HCT116 (cell line): ENCODE measurements at regions not wholly inside any gene's neighbourhood (a gene's known extent, or its start where the extent isn't known, plus 50 kb on each side); places are given as distances from the start of the nearest gene placed in this dataset.
A peak's percentile ranks its signal among the peaks of the same experiment; 100 is the strongest.

Source experiments
- ATAC-seq: fragments of 200-7000 bp; cut with Tn5 transposase; 2 replicates; pipeline ENCODE4 v1.9.1; 2020; ENCODE audit warnings: mild to moderate bottlenecking, moderate library complexity
- BruUV-seq: library from RNA; stranded (reverse); fragments of 400-500 nt; replicated peaks from 2 replicates; lab custom pipeline; 2021; lab: Mats Ljungman, UMichigan
- CTCF ChIA-PET: fragments of 300-600 bp; sonication (Branson Sonifier 250); formaldehyde crosslinking; loops from one replicate; lab custom pipeline; 2021; ENCODE audit warnings: antibody characterized with exemption; lab: Charles Lee
- POLR2A ChIA-PET: fragments of 300-600, 350-600 bp; sonication (Branson Sonifier 250); formaldehyde crosslinking; loops from one replicate; lab custom pipeline; 2021; ENCODE audit warnings: antibody characterized with exemption; lab: Charles Lee
- RAD21 ChIA-PET, 2 experiments: fragments of 300-600 bp; sonication (Branson Sonifier 250); formaldehyde crosslinking; loops; one replicate each; lab custom pipeline; 2023; ENCODE audit warnings: low total read pairs in 2 of 2; ENCODE audit not compliant: uncharacterized antibody in 2 of 2, unreplicated experiment in 2 of 2, low non-redundant PET in 1 of 2; lab: Charles Lee
- DNase-seq: peaks from one replicate; pipeline ENCODE4 v3.0.0-alpha.2; 2010; ENCODE audit warnings: low read depth, low spot score
- H2AFZ ChIP-seq: fragments of 200-600 bp; shearing (Covaris generic), sonication (generic); 2 replicates; pipeline ENCODE4 v1.6.1; 2017; ENCODE audit warnings: low read depth, mixed run types, mixed read lengths, antibody characterized with exemption, low read length; ENCODE audit not compliant: poor library complexity, severe bottlenecking
- H3K27ac ChIP-seq: 2 replicates; pipeline ENCODE4 v1.5.1; 2012; ENCODE audit warnings: low read depth, low read length
- H3K27me3 ChIP-seq: fragments of 200-600 bp; sonication (generic); 2 replicates; pipeline ENCODE4 v1.6.1; 2016; ENCODE audit warnings: mixed run types, low read length, mixed read lengths; ENCODE audit not compliant: insufficient read depth
- H3K36me3 ChIP-seq, 2 experiments: fragments of 200-500 bp in 1 of 2; fragments of 200-600 bp in 1 of 2; sonication (Bioruptor generic) in 1 of 2; sonication (generic) in 1 of 2; 2 replicates each; pipeline versions ENCODE4 v1.5.1 to v1.6.1; 2014 to 2016; ENCODE audit warnings: low read length in 2 of 2, inconsistent platforms in 1 of 2, mixed read lengths in 1 of 2, mixed run types in 1 of 2; ENCODE audit not compliant: insufficient read depth in 2 of 2, control insufficient read depth in 1 of 2
- H3K4me1 ChIP-seq, 2 experiments: fragments of 200-600 bp in 1 of 2; sonication (generic) in 1 of 2; 2 replicates each; pipeline versions ENCODE4 v1.5.1 to v1.6.1; 2012 to 2017; ENCODE audit warnings: low read length in 2 of 2, inconsistent platforms in 1 of 2, mild to moderate bottlenecking in 1 of 2, mixed read lengths in 1 of 2, mixed run types in 1 of 2, moderate library complexity in 1 of 2; ENCODE audit not compliant: insufficient read depth in 2 of 2, control insufficient read depth in 1 of 2
- H3K4me2 ChIP-seq: fragments of 200-600 bp; sonication (generic); 2 replicates; pipeline ENCODE4 v1.6.1; 2017; ENCODE audit warnings: mixed run types, low read length, mixed read lengths
- H3K4me3 ChIP-seq, 2 experiments: fragments of 200-600 bp in 1 of 2; sonication (generic) in 1 of 2; replicated peaks in 1 of 2; 2 replicates each; pipeline ENCODE4 v1.5.1; 2011 to 2016; ENCODE audit warnings: low read length in 2 of 2, control low read depth in 1 of 2, low read depth in 1 of 2, mild to moderate bottlenecking in 1 of 2, mixed read lengths in 1 of 2, mixed run types in 1 of 2
- H3K79me2 ChIP-seq: fragments of 200-600 bp; sonication (generic); 2 replicates; pipeline ENCODE4 v1.6.1; 2017; ENCODE audit warnings: mild to moderate bottlenecking, mixed run types, low read length, moderate library complexity, mixed read lengths; ENCODE audit not compliant: insufficient read depth
- H3K9ac ChIP-seq: fragments of 200-600 bp; sonication (generic); 2 replicates; pipeline ENCODE4 v1.6.1; 2016; ENCODE audit warnings: low read length, mixed read lengths
- H3K9me2 ChIP-seq: fragments of 200-600 bp; sonication (generic), shearing (Covaris generic); 2 replicates; pipeline ENCODE4 v1.6.1; 2017; ENCODE audit warnings: mixed run types, mild to moderate bottlenecking, moderate library complexity; ENCODE audit not compliant: insufficient read depth
- H3K9me3 ChIP-seq, 2 experiments: fragments of 200-500 bp in 1 of 2; fragments of 200-600 bp in 1 of 2; sonication (Bioruptor generic) in 1 of 2; sonication (generic) in 1 of 2; 2 replicates each; pipeline ENCODE4 v1.6.1; 2014 to 2017; ENCODE audit warnings: low read length in 2 of 2, mixed read lengths in 2 of 2, inconsistent platforms in 1 of 2, low read depth in 1 of 2, mild to moderate bottlenecking in 1 of 2, mixed run types in 1 of 2, moderate library complexity in 1 of 2; ENCODE audit not compliant: control insufficient read depth in 1 of 2, insufficient read depth in 1 of 2
- H4K20me1 ChIP-seq: fragments of 200-600 bp; sonication (generic), shearing (Covaris generic); 2 replicates; pipeline ENCODE4 v1.6.1; 2017; ENCODE audit warnings: mixed run types, mild to moderate bottlenecking, moderate library complexity; ENCODE audit not compliant: insufficient read depth
- CBX3 ChIP-seq: IDR thresholded peaks from 2 replicates; pipeline ENCODE4 v1.6.1; 2012; ENCODE audit warnings: low read depth
- EGR1 ChIP-seq: IDR thresholded peaks from 2 replicates; pipeline ENCODE4 v1.6.1; 2012; ENCODE audit warnings: low read depth
- ELF1 ChIP-seq: IDR thresholded peaks from 2 replicates; pipeline ENCODE4 v1.6.1; 2012; ENCODE audit warnings: low read depth, borderline replicate concordance
- EZH2 ChIP-seq: fragments of 200-600 bp; sonication (generic); IDR thresholded peaks from 2 replicates; pipeline ENCODE4 v1.6.1; 2017; ENCODE audit warnings: antibody characterized with exemption, mixed run types
- FOSL1 ChIP-seq: IDR thresholded peaks from 2 replicates; pipeline ENCODE4 v1.6.1; 2012; ENCODE audit warnings: low read depth
- POLR2AphosphoS5 ChIP-seq: IDR thresholded peaks from 2 replicates; pipeline ENCODE4 v1.6.1; 2011; ENCODE audit warnings: mild to moderate bottlenecking, low read depth, low read length, moderate library complexity
- RAD21 ChIP-seq: IDR thresholded peaks from 2 replicates; pipeline ENCODE4 v1.6.1; 2012; ENCODE audit warnings: low read depth, mild to moderate bottlenecking
- SIN3A ChIP-seq: IDR thresholded peaks from 2 replicates; pipeline ENCODE4 v1.6.1; 2012; ENCODE audit warnings: low read depth
- ZNF274 ChIP-seq: fragments of 200-500 bp; sonication (Bioruptor generic); IDR thresholded peaks from 2 replicates; pipeline ENCODE4 v1.6.1; 2014; ENCODE audit warnings: mild to moderate bottlenecking, low read depth, low read length, inconsistent platforms
- intact Hi-C: fragments of 100-400 bp; cut with micrococcal nuclease; formaldehyde crosslinking; loops from 2 replicates; pipeline ENCODE4 v1.10.0; 2022
- TF ChIP-seq, protein P1 (sequence below): IDR thresholded peaks from 2 replicates; pipeline ENCODE4 v1.6.1; 2012
- TF ChIP-seq, protein P2 (sequence below): IDR thresholded peaks from 2 replicates; pipeline ENCODE4 v1.6.1; 2011; ENCODE audit warnings: mild to moderate bottlenecking, low read length, moderate library complexity; ENCODE audit not compliant: insufficient replicate concordance; ENCODE audit errors: extremely low read depth
- TF ChIP-seq, protein P3 (sequence below): IDR thresholded peaks from 2 replicates; pipeline ENCODE4 v1.6.1; 2012; ENCODE audit warnings: low read depth

DNA sequence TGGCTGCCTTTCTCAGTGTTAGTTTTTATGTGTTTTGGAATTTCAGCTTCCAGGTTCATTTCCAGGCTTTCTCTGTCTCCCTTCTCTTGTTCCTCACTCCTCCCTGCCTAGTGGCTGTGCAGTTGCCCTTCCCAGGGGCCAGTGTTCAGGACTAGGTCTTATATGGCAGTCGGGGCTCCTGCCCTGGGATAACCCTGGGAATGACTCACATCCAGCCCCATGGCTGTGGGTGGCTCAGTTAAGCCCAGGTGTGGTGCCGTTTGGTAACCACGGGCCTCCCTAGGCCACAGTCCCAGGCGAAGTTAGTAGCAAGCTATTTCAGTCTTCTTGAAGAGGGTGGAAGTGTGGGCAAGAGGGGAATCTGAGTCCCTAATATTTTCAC is 57.4 kb upstream of the DDR1 start (continued):
- TF ChIP-seq, protein P1, sequence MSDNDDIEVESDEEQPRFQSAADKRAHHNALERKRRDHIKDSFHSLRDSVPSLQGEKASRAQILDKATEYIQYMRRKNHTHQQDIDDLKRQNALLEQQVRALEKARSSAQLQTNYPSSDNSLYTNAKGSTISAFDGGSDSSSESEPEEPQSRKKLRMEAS = peak; percentile 53; the same call in 1 of the 2 replicates
- no peak for TF ChIP-seq ZNF274

DNA sequence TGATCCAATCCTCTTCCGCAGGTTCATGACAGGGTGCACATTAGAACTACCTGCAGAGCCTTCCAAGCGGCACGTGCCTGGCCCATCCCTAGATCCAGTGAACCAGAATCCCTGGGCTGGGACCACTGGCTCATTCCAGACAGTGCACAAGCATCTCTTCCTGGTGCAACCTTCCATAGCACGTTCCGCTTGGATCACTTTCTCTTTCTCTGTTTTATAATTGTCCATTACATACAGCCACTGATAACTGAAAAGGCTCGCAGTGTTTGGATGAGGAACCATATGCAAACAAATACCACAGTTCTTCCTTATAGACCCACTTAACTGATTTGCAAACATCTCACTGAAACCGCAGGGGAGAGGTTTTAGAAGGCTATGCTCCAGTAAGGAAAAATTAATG is 59.6 kb upstream of the DDR1 start:
- Histone ChIP-seq H3K27ac (no peak overlapping the region), H3K36me3 (no peaks in the 10 kb centered on the region), H3K9me2 (no peaks in the 10 kb centered on the region), H3K4me3 (no peak overlapping the region), H3K27me3 (no peaks in the 10 kb centered on the region), H4K20me1 (no peaks in the 10 kb centered on the region), H2AFZ (no peak overlapping the region), H3K9ac (no peak overlapping the region), H3K79me2 (no peaks in the 10 kb centered on the region), H3K4me2 (no peak overlapping the region), H3K9me3 (no peaks in the 10 kb centered on the region), H3K4me1 (peaks cover 48 to 71% of the 10 kb centered on the region in 2 experiments)
- ChIA-PET RAD21 (no interaction called here), POLR2A (interaction anchor here (1.2 to 1.9 kb wide), 2 partner anchors 10 to 52 kb away, joined by 3 to 4 read pairs; no protein-coding TSS in a partner anchor), CTCF (interaction anchor here (5.8 kb wide), 1 partner anchor 246 kb away, joined by 26 read pairs; no protein-coding TSS in a partner anchor)
- DNase-seq (no peak), ATAC-seq (no peak)
- TF ChIP-seq ELF1 = no peak
- TF ChIP-seq SIN3A = no peak
- TF ChIP-seq FOSL1 = no peak
- TF ChIP-seq EGR1 = no peak
- TF ChIP-seq ZNF274 = no peak
- TF ChIP-seq, protein P2, sequence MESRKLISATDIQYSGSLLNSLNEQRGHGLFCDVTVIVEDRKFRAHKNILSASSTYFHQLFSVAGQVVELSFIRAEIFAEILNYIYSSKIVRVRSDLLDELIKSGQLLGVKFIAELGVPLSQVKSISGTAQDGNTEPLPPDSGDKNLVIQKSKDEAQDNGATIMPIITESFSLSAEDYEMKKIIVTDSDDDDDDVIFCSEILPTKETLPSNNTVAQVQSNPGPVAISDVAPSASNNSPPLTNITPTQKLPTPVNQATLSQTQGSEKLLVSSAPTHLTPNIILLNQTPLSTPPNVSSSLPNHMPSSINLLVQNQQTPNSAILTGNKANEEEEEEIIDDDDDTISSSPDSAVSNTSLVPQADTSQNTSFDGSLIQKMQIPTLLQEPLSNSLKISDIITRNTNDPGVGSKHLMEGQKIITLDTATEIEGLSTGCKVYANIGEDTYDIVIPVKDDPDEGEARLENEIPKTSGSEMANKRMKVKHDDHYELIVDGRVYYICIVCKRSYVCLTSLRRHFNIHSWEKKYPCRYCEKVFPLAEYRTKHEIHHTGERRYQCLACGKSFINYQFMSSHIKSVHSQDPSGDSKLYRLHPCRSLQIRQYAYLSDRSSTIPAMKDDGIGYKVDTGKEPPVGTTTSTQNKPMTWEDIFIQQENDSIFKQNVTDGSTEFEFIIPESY = no peak
- no peak for TF ChIP-seq RAD21
- TF ChIP-seq EZH2 = no peak
- TF ChIP-seq POLR2AphosphoS5 = no peak
- TF ChIP-seq CBX3 = no peak
- TF ChIP-seq, protein P3, sequence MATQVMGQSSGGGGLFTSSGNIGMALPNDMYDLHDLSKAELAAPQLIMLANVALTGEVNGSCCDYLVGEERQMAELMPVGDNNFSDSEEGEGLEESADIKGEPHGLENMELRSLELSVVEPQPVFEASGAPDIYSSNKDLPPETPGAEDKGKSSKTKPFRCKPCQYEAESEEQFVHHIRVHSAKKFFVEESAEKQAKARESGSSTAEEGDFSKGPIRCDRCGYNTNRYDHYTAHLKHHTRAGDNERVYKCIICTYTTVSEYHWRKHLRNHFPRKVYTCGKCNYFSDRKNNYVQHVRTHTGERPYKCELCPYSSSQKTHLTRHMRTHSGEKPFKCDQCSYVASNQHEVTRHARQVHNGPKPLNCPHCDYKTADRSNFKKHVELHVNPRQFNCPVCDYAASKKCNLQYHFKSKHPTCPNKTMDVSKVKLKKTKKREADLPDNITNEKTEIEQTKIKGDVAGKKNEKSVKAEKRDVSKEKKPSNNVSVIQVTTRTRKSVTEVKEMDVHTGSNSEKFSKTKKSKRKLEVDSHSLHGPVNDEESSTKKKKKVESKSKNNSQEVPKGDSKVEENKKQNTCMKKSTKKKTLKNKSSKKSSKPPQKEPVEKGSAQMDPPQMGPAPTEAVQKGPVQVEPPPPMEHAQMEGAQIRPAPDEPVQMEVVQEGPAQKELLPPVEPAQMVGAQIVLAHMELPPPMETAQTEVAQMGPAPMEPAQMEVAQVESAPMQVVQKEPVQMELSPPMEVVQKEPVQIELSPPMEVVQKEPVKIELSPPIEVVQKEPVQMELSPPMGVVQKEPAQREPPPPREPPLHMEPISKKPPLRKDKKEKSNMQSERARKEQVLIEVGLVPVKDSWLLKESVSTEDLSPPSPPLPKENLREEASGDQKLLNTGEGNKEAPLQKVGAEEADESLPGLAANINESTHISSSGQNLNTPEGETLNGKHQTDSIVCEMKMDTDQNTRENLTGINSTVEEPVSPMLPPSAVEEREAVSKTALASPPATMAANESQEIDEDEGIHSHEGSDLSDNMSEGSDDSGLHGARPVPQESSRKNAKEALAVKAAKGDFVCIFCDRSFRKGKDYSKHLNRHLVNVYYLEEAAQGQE = no peak
- intact Hi-C loops = loop anchor here (5.0 kb wide), 1 partner anchor 368 kb away; no protein-coding TSS in a partner anchor
- BruUV-seq = no TSS peak
